Activated CD4-positive, alpha-beta T cell treated with anti-CD3 and anti-CD28 coated beads, Interleukin-10, Interleukin-2, amounts not matched to agents 100 ng/mL and 50 ng/mL, durations not matched to agents 16 hours and 8 hours (primary cell): ENCODE measurements at regions not wholly inside any gene's neighbourhood (a gene's known extent, or its start where the extent isn't known, plus 50 kb on each side); places are given as distances from the start of the nearest gene placed in this dataset.
"Not testable (repeated sequence)": the region's sequence is repeated elsewhere in the genome, so short reads cannot be mapped to it uniquely, and the experiment has no call there.

Experiments used
- DNase-seq: peaks from one replicate; pipeline ENCODE4 v3.0.0-alpha.2; 2020

- DNase-seq, result no peak
These were observed 206.8 kb downstream of the KCNJ2 start for GRCh38 chr17:70375813-70376770.

DNA sequence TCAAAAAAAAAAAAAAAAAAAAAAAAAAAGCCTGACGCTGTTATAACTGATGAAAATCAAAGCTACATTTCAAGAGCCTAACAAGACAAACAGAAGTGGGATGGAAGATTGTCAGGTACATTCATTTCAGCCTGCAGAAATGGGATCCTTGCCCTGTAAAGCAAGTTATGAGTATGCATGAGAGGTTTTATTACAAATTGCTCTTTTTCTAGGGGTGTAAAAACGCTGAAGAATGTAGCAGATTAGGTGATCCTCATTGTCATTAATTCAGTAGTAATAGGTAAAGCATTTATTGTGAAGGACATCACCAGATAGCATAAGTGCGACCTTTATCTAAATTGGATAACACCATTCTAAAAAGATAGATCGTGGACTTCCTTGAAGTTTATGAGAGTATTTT lies 208.3 kb downstream of the KCNJ2 start:
- no peak for DNase-seq

- no peak for DNase-seq
These were observed 208.7 kb downstream of the KCNJ2 start for GRCh38 chr17:70378076-70378475.

DNA sequence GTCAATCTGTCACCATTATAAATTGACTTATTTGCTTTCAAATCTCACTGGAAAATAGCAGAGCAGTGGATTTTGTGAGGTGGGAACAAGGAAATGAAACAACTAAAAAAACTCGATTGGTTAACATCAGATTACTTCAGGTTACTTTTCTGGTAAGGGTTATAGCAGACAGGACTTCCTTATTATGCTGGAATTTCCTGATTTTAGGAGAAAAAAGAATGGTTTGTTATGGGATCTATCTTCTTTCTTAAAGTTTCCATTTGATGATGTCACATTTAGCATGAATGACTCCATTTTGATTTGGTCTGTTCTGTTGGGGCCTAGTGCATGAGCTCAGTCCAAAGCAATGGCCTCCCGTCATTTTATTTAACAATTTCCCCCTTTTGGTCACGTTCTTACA lies 210.6 kb downstream of the KCNJ2 start:
- DNase-seq, result no peak

GRCh38 chr17:70381916-70382315 lies 212.6 kb downstream of the KCNJ2 start:
- not testable (repeated sequence) for DNase-seq

DNA sequence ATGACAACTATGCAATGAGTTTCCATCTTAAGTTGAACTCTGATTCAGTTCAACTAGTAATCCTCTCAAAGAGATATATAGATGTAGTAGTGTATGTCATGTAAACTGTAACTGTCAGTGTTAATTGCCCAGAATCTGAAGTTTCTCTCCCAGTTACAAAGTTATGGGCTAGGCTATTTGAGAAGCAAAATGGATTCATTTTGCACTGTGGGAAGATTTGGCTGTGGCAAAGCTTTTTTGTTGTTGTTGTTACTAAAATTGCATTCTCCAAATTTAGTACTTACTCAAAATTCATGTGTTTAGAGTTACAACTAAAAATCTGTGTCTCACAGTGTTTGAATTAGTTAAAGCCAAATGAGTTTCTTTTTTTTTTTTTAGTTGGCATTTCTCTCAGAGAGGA lies 219.0 kb downstream of the KCNJ2 start:
- DNase-seq, result no peak

- DNase-seq, result not testable (repeated sequence)
These were observed 220.0 kb downstream of the KCNJ2 start for GRCh38 chr17:70389232-70389757.

- DNase-seq, result no peak
These were observed 220.7 kb downstream of the KCNJ2 start for GRCh38 chr17:70390049-70390448.

GRCh38 chr17:70394473-70395232 lies 225.3 kb downstream of the KCNJ2 start:
- no peak for DNase-seq

- peak; percentile 26 for DNase-seq
These were observed 236.3 kb downstream of the KCNJ2 start for GRCh38 chr17:70405492-70406220.

DNA sequence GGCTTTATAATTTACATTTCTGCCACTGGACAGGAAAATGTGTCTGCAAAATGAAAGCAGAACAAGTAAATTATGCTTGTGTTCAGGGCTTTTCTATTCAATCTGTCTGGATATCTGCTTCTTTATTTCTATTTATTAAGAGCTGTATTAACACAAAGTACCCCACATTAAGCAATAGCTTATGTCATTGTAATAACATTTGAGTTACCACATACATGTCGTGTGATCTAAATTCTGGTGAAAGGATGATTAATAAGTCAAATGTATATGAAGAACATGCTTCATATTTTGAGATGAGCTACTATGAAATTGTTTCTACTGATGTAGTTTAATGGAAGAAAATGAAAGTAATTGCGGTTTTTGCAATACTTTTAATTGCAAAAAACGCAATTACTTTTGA lies 238.2 kb downstream of the KCNJ2 start:
- no peak for DNase-seq

- no peak for DNase-seq
These were observed 239.4 kb downstream of the KCNJ2 start for GRCh38 chr17:70408768-70409167.

- DNase-seq, result no peak
These were observed 245.0 kb downstream of the KCNJ2 start for GRCh38 chr17:70414300-70414699.

DNA sequence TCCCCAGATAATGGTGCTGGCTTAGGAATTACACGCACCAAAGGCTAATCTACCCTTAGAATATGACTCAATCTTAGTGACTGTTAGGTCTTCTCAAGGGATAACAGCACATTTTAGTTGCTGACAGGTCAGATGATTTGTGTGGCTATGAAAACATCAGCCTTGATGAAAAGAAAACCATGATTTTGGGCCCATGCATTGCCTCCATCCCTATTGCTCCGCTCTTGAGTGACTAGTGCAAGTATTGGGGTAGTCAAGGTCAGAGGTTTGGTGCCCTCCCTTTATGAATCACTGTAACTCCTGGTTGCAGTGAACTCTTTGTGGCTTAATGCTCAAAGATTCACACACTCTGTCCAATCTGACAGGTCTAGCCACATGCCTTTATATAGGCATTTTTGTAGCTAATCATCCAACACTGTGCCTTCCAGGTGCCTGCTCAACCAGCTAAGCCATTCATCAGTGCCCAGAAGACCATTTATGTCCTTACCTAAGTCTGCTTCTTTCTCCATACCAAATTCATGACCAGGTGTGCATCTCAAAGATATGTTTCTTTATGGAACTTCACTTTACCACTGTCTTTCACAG lies 251.6 kb downstream of the KCNJ2 start:
- DNase-seq, result no peak

DNA sequence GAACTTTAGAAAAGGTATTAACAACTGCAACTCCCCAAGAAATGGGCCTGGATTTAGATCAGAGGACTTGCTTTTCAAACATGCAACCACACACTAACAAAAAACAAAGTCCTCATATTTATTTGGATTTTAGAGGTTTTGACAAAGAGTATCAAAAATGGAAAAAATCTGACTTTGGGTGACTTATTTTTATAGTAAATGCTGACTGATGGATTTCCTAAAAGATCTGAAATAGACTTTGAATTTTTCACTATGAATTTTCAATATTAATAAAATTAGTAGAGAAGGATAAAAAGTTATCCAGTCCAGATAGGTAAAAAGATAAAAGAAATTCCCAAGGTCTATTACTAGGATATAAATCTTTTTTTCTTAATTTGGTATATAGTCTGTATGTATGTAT lies 253.5 kb downstream of the KCNJ2 start:
- no peak for DNase-seq

DNA sequence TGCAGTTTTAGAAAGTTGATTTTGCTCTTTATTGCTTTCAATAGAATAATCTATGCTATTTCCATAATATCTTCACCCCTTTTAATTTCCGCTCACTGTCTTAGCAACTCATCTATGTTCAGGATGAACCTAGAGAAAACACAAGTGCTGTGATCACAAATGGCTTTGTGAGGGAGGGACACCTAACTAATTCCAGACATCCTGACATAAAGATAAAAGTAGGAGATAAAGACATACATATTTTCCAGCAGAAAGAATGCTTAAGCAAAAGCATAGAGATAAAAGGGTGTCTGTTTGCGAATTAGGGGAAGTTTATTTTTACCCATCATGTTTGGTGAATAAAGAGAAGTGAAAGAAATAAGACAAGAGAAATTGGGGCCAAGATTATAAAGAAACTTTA lies 254.2 kb downstream of the KCNJ2 start:
- no peak for DNase-seq

DNA sequence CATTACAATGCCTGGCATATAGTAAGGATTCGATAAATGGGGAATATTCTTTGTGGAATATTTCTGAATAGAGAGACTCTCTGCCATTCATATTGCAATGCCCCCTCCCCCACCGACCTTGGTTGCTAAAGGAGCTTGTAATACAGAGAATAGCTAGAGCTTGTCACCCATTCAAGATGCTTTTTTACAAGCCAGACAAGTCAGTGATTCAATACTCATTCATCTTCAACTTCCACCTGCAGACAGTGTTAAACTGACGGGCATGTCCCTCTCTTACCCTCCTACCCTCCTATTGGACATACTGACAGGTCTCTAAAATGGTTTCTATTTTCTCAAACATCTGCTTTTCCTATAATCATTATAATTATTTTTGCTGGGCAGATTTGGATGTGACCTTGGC lies 257.4 kb downstream of the KCNJ2 start:
- no peak for DNase-seq

GRCh38 chr17:70434536-70435490 lies 265.5 kb downstream of the KCNJ2 start:
- DNase-seq, result no peak

GRCh38 chr17:70437656-70438055 lies 268.3 kb downstream of the KCNJ2 start:
- DNase-seq, result no peak

- no peak for DNase-seq
These were observed 277.1 kb downstream of the KCNJ2 start for GRCh38 chr17:70446446-70446845.

DNA sequence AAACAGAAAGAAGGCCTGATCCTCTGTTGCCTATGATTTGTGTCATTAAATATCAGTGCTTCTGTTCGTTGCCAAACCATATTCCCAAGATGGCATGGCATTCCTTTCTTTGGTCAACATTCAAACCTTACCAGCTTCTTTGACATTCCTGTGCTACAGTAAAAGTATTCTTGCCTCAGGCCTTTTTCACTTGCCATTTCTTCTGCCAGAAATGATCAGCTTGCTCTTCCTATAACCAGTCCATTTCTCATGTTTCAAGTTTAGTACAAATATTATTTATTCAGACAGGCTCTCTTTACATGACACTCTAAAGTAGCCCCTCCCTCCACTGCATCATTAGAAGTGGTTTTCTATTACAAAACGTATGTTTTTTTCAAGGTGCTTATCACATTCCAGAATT lies 278.3 kb downstream of the KCNJ2 start:
- DNase-seq, result no peak
